NCI-H748 (cell line): ENCODE measurements at regions not wholly inside any gene's neighbourhood (a gene's known extent, or its start where the extent isn't known, plus 50 kb on each side); places are given as distances from the start of the nearest gene placed in this dataset.
"Not testable (repeated sequence)": the region's sequence is repeated elsewhere in the genome, so short reads cannot be mapped to it uniquely, and the experiment has no call there.

Experiments
- DNase-seq: peaks from one replicate; lab custom pipeline; 2025; ENCODE audit not compliant: unreplicated experiment; lab: John Stamatoyannopoulos, UW

GRCh38 chr1:10910681-10911489 is 101.6 kb upstream of the TARDBP start:
- DNase-seq = no peak

GRCh38 chr1:10911490-10912166 is 100.8 kb upstream of the TARDBP start:
- DNase-seq = no peak

- no peak for DNase-seq
Observed at GRCh38 chr1:10912441-10912840, 100.0 kb upstream of the TARDBP start.

- DNase-seq = no peak
Observed at GRCh38 chr1:10914056-10914455, 98.4 kb upstream of the TARDBP start.

- no peak for DNase-seq
Observed at GRCh38 chr1:10915594-10915993, 96.9 kb upstream of the TARDBP start.

GRCh38 chr1:10916311-10916710 is 96.1 kb upstream of the TARDBP start:
- no peak for DNase-seq

- DNase-seq = no peak
Observed at GRCh38 chr1:10916991-10917390, 95.5 kb upstream of the TARDBP start.

- DNase-seq = no peak
Observed at GRCh38 chr1:10917513-10918454, 94.7 kb upstream of the TARDBP start.

GRCh38 chr1:10918531-10918930 is 93.9 kb upstream of the TARDBP start:
- DNase-seq = no peak

- DNase-seq = no peak
Observed at GRCh38 chr1:10920063-10920626, 92.3 kb upstream of the TARDBP start.

GRCh38 chr1:10922315-10923060 is 90.0 kb upstream of the TARDBP start:
- not testable (repeated sequence) for DNase-seq

- no peak for DNase-seq
Observed at GRCh38 chr1:10924030-10924429, 88.4 kb upstream of the TARDBP start.

- no peak for DNase-seq
Observed at GRCh38 chr1:10928654-10929053, 83.8 kb upstream of the TARDBP start.

- no peak for DNase-seq
Observed at GRCh38 chr1:10932088-10932487, 80.4 kb upstream of the TARDBP start.

GRCh38 chr1:10934150-10934818 is 78.2 kb upstream of the TARDBP start:
- no peak for DNase-seq

- no peak for DNase-seq
Observed at GRCh38 chr1:10935246-10935645, 77.2 kb upstream of the TARDBP start.

- no peak for DNase-seq
Observed at GRCh38 chr1:10935724-10936123, 76.7 kb upstream of the TARDBP start.

GRCh38 chr1:10936998-10937901 is 75.2 kb upstream of the TARDBP start:
- no peak for DNase-seq
